H4 (cell line): ENCODE measurements at regions not wholly inside any gene's neighbourhood (a gene's known extent, or its start where the extent isn't known, plus 50 kb on each side); places are given as distances from the start of the nearest gene placed in this dataset.

Source experiments
- DNase-seq: peaks from one replicate; pipeline ENCODE4 v3.0.0-alpha.2; 2015; ENCODE audit warnings: low spot score

DNA sequence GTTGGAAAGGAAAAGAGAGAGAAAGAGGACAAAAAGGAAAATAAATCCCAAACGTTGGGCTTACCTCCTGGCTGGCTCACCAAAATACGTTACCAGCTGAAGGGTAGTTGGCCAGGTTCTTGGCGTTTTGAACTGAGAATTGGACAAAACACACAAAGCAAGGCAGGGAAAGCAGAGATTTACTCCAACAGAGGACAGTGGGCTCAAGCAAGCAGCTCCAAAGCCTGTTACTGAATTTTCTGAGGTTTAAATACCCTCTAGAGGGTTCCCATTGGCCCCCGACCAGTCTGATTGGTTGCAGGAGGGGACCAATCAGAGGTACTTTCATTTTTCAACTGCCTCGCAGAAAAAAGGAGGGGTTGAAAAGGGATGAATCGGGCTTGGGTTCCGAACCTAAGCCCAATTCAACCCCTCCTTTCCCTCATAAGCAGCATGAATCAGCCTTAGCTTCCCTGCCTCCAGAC, 55.6 kb upstream of the ALOX12 start:
- peak; percentile 50 for DNase-seq

DNA sequence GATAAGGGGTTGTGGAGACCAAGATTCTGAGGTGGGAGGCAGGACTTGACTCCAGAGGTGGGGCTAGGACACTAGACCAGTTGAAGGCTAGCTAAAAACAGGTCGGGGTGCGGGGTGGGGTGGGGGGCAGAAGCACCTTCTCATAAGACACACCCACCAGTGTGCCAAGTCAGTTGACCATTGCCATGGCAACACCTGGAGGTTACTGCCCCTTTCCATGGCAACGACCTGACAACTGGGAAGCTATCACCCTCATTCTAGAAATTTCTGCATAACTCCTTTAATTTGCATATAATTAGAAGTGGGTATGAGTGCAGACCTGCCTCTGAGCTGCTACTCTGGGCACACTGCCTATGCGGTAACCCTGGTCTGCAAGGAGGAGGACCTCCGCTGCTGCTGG, 53.9 kb upstream of the ALOX12 start:
- no peak for DNase-seq

DNA sequence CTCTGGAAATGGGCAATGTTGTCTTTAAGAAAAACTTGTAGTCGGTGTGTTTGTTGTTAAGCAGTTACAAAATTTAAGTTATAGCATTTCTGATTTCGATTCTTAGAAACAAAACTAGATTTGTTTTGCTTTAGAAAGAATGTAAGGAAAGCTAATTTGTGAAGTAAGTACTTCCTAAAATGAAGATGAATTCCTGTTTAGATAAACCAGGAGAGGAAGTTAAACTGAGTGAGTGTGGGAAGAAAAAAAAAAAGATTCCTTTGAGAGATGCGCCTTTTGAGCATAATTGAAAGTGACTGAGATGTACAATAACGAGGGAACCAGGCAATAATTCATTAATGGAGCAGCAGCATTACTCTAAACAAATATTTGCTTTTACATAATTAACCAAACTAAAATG, 52.4 kb upstream of the ALOX12 start:
- no peak for DNase-seq
